HG02970 (cell line): ENCODE measurements at regions not wholly inside any gene's neighbourhood (a gene's known extent, or its start where the extent isn't known, plus 50 kb on each side); places are given as distances from the start of the nearest gene placed in this dataset.
"Not testable (repeated sequence)": the region's sequence is repeated elsewhere in the genome, so short reads cannot be mapped to it uniquely, and the experiment has no call there.

Experiments used
- ATAC-seq: cut with Tn5 transposase; IDR thresholded peaks from one replicate; pipeline ENCODE4 v1.9.1; 2021; ENCODE audit warnings: mild to moderate bottlenecking, moderate library complexity, moderate number of reproducible peaks; ENCODE audit not compliant: unreplicated experiment, low FRiP score

GRCh38 chr9:87353301-87353700 lies 144.4 kb upstream of the DAPK1 start:
- ATAC-seq: no peak

- no peak for ATAC-seq
Measured at GRCh38 chr9:87354147-87354546, 143.5 kb upstream of the DAPK1 start.

- no peak for ATAC-seq
Measured at GRCh38 chr9:87357600-87357999, 140.1 kb upstream of the DAPK1 start.

- ATAC-seq: no peak
Measured at GRCh38 chr9:87359264-87359663, 138.4 kb upstream of the DAPK1 start.

GRCh38 chr9:87359958-87360601 lies 137.6 kb upstream of the DAPK1 start:
- ATAC-seq: no peak

GRCh38 chr9:87370049-87370685 lies 127.5 kb upstream of the DAPK1 start:
- no peak for ATAC-seq

GRCh38 chr9:87371795-87372355 lies 125.8 kb upstream of the DAPK1 start:
- no peak for ATAC-seq

GRCh38 chr9:87372356-87372851 lies 125.3 kb upstream of the DAPK1 start:
- no peak for ATAC-seq

- ATAC-seq: not testable (repeated sequence)
Measured at GRCh38 chr9:87374023-87374919, 123.4 kb upstream of the DAPK1 start.

- ATAC-seq: no peak
Measured at GRCh38 chr9:87375397-87376073, 122.1 kb upstream of the DAPK1 start.

GRCh38 chr9:87378676-87379075 lies 119.0 kb upstream of the DAPK1 start:
- ATAC-seq: no peak

GRCh38 chr9:87379300-87379699 lies 118.4 kb upstream of the DAPK1 start:
- no peak for ATAC-seq

- no peak for ATAC-seq
Measured at GRCh38 chr9:87381050-87381711, 116.5 kb upstream of the DAPK1 start.

GRCh38 chr9:87381746-87382145 lies 115.9 kb upstream of the DAPK1 start:
- no peak for ATAC-seq

GRCh38 chr9:87382900-87383299 lies 114.8 kb upstream of the DAPK1 start:
- no peak for ATAC-seq

GRCh38 chr9:87383344-87384150 lies 114.1 kb upstream of the DAPK1 start:
- no peak for ATAC-seq

- no peak for ATAC-seq
Measured at GRCh38 chr9:87386490-87387025, 111.1 kb upstream of the DAPK1 start.

- ATAC-seq: no peak
Measured at GRCh38 chr9:87387351-87388011, 110.2 kb upstream of the DAPK1 start.
